NOMO-1 (cell line): ENCODE measurements at regions not wholly inside any gene's neighbourhood (a gene's known extent, or its start where the extent isn't known, plus 50 kb on each side); places are given as distances from the start of the nearest gene placed in this dataset.

Experiments used
- DNase-seq, 2 experiments: peaks; one replicate each; lab custom pipeline; 2025; ENCODE audit not compliant: unreplicated experiment in 2 of 2; lab: John Stamatoyannopoulos, UW

DNA sequence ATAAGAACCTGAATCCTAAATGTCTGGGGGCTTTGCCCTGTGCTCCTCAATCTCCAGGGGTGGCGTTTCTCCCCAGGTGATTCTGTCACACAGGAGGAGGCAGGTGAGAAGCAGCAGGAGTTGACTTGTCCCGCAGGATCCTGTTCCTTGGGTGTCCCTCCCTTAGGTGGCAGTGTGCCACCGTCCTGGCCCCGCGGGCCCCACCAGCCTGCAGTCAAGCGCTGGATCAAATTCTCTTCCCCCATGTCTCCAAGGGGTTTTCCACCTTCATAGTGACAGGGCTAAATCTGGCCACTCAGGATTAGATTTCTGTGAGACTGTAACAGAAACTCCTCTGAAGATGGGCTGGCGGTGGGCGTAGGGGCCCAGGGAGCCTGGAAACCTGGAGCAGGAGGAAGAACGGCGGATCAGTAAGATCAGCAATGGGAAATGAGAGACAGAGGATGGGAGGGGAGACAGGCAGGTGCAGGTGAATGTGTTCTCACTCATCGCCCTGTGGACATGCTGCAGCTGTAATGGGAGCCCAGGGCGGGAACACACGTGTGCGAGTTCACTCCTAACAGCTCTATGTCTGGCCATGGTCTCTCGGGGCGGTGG is 329.2 kb upstream of the COBL start:
- DNase-seq: no peak

DNA sequence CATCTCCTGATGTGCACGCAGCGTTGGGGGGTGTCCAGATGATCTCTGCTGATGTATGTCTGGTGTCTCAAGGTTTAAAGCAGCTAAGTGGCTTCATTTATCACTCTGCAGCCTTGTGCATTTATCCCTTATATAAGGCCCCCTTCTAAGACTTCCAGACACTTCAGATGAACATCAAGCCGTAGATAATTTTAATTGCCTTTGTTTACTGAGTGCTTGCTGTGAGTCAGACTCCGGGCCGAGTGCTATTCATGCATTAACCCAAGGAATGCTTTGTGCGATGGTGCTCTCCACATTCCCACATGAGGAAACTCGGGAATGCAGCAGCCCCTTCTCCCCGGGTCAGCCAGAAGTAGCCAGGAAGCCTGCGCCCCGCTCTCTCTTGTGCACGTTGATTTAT is 328.6 kb upstream of the COBL start:
- DNase-seq: no peak

DNA sequence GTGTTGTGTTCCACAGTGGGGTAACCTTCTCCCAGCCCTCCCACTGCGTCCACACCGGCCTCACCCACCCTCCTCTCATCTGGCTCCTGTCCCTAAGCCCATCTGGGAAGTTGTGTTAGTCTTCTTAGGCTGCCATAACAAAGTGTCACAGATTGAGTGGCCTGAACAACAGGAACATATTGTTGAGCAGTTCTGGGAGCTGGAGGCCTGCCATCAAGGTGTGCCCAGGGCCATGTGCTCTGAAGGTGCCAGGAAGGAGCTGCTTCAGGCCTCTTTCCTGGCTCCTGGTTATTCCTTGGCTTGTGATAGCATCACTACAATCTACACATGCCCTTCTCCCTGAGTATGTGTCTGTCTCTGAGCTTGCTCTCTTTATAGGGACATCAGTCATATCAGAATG is 327.6 kb upstream of the COBL start:
- no peak for DNase-seq

DNA sequence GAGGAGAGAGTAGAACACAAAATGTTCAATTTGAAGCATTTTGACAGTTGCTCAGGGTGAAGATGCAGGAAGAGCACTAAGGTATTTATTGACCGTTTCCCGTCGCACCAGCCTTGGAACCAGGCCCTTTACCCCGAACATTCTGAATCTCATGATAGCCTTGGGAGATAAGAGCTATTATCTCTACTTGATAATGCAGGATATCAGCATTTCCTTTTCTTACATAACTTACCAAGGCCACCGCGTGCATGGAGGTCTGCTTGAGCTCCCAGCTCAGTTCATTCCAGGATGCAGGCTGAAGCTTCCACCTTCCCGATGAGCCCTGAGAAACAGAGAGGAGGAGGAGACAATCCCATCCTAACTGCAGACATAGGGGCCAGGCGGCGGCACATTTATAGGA is 324.2 kb upstream of the COBL start:
- DNase-seq: no peak

DNA sequence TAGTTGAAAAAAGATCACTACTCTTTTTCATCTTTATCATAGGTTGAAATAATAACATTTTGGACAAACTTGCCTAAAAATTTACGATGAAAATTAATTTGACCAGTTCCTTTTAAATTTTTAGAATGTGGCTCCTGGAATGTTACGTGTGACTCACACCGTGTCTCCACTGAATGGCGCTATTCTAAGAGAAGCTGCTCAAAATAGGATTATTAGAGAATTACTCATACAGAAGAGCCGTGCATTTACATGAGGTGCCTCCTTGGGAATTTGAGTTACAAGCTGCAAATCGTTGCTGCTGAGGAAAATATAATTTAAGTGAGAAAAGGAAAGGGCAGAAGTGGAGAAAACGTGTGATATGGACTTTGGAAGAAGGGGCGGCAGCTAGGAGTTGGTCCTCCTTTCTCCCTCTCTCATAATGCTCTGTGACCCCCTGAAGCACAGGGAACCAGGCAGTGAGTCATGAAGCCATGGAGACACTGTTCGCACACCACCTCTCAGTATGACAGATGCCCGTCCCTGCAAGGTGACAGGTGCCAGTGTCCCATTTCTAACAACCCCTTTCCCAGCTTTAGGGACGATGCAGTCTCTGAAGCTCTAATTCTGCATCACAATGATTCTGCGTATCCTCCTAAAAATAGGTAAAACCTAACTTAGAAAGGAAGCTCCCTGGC is 323.2 kb upstream of the COBL start:
- no peak for DNase-seq

DNA sequence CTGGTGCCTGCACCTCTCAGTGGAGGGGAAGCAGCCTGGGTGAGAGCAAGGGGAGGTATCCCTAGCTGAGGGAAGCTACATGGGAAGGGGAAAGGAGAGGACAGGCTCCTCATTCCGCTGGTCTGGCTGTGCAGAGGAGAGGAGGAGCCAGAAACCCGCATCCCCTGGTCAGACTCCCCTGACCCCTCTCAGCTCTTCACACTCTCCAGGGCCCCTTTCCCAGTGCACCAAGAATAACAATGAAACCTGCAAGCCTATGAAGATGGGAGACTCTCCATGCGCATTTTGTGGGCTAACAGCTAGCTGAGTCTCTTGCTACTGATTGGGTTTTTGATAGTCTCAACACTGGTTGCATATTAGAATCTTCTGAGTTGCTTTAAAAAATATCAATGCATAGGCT is 319.9 kb upstream of the COBL start:
- DNase-seq: no peak

DNA sequence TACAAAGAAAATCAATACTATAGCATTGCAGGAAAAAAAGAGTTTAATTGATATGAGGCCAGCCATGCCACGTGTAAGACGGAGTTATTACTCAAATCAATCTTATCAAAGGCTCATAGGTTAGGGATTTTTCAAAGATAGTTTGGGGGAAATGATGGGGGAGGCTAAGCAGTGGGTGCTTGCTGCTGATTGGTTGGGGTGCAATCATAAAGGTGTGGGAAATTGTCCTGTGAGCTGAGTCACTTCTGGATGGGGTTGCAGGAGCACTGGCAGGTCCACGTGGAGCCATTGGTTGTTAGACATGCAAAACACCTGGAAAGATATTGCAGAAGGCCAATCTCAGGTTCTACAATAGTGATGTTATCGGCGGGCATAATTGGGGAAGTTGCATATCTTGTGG is 319.2 kb upstream of the COBL start:
- DNase-seq: no peak

DNA sequence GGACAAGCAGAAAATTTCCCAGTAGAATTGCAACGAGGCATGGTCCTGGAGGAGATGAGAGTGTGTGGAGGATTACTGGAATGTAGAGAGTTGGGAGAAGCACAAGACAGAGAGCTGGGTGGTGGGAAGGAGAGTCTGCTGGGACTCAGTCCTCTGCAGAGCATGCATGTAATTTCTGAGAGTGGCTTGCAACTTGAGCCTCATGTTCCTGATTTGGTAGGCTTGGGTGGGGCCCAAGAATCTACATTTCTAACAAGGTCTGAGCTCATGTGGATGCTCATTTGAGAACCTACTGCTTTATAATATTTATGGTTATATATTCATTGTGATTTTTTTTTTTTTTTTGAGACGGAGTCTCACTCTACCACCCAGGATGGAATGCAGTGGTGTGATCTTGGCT is 317.9 kb upstream of the COBL start:
- no peak for DNase-seq

DNA sequence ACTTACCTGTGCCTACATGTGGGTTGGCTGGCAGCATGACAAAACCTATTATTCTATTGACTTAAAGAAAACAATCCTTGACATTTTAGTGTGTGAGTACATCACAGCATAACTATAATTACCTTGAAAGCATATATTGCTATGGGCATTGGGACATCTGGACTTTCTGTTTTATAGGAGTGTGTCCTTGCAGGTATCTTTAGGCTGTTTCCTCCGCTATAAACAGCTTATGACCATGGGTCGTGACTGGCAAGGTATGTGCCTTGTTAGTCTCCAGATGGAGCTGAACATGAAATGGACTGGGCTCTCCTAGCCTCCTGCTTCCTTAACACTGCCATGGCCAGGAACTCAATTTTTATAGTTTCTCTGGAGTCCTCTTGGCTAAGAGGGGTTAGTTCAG is 317.4 kb upstream of the COBL start:
- DNase-seq: no peak

DNA sequence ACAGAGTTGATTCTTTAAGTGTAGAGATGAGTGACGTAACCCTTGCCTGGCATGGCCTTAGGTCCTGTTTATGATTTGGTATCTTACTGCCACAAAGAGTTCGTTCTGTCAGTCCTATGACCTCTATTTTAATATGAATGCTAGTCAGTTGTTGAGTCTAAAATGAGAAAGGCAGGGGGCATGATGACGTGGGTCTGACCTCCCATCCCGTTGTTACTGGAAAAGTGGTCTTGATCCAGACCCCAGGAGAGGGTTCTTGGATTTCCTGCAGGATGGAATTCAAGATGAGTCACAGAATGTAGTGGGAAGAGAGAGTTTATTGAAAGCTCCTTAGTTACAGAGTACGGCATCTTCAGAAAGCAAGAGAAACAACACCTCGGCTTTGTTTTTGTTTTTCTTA is 317.0 kb upstream of the COBL start:
- DNase-seq: no peak

DNA sequence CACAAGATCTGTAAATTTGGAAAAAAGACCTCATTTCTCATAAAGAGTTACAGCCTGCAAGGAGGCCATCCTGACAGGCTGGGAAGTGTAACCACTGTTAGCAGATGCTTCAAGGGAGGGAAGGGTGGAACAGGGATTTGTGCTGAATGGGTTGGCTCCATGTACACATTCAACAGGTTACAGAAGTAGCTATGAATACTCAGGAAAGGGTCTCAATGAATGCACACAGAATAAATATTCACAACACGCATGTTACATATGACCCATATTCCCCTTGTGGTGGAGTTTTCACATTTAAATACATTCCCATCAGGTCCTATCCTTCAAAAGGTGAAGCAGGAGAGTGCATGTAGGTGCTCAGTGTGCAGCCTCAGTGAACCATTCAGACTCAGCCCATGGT is 316.4 kb upstream of the COBL start:
- DNase-seq: no peak

DNA sequence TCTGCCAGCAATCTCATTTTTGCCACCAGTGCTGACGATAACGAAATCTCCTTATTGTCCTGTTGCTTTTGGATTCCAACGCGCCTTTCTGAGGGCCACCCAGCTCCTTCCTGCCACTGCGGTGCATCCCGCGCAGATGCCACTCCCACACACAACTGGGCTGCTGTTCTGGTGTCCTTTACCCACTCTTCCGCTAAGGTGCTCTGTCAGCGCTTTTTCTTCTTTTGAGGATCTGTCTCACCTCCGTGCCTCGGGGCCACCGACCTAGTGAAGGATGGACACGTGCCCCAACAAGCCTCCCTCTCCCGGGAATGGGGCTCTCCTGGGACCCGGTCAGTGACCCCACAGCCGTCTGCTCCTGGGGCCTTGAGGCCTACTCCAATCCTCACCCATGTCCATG is 314.3 kb upstream of the COBL start:
- DNase-seq: no peak

DNA sequence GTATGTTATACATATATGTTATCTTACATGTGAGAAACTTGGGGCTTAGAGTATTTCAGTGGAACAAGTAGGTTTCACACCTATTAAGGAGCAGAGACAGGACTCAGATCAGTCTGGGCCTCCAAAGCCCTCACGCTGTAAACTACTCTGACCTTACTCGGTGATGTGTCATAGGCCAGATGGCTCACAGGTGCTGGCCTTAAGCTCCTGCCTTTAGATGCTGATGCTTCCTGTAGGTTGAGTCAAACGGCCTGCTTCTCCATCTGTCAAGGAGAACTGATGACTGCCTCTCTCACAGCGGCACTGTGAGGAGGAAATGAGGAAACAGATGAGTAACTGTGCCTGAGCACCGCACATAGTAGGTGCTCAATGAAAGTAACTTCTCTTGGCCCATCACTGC is 312.6 kb upstream of the COBL start:
- no peak for DNase-seq

DNA sequence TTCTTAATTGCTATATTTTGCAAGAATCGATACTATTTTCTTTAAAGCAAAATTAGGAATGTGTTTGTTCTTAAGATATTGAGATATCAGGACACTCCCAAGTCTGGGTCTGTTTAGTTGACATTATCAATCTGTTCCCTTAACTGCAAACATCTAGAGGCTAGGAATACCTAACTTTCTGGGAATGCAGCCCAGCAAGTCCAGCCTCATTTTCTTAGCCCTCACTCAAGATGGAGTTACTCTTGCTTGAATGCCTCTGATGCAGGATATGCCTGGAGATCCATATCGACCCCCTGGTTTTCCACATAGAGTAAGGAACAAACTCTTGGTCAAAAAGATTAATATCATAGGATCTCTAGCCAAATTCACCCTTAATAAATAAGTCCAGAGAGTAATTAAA is 305.3 kb upstream of the COBL start:
- no peak for DNase-seq

DNA sequence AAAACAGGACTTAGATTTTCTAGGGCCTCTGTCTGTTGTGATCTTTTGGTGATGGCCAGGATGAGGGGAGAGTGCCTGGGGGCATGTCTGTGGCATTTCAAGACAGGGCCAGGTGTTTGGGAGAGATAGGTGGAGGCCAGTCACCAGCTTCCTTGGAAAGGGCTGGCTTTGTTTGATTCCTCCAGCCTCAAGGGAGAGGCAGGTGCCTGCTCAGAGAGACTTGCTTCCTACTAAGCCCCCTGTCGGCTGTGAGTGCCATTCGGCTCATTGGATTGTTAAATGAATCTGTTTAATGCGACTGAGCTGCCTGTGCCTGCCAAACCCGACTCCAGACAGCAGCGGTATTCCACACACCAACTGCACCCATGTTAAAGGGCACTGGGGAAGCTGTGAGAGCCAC is 304.1 kb upstream of the COBL start:
- no peak for DNase-seq

DNA sequence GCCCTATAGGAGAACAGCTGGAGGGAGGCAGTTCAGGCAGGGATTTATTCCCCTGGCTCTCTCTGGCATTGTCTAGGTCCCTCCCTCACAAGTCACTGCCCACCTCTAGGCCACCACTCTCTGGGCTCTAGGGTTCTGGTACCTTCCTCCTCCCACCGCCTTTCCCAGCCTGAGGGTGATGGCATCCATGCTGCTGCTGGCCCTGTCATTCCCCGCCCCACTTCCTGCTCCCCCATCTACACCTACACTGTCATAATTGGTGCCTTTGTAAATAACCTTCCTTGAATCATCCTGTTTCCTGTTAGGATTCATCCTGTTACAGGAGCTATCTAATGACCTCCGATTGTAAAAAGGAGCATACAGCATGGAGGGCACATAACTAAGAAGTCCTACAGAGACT is 303.3 kb upstream of the COBL start:
- no peak for DNase-seq

DNA sequence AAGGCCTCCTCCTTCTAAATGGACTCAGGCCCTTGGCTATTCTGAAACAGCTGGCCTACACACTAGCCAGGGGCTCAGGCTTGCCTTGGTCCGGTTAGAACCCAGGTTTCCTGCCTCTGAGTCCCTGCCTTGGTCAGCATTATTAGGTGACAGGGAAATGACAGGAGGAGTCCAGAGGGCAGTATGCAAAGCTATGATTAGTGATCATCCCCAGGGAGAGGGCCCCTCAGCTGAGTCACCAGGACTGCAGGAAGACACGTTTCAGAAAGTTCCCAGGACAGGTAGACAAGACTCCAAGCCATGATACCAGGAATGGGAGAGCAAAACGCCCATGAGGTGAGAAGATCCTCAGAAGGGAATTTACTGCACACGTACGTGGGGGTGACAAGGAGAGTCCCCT is 301.1 kb upstream of the COBL start:
- no peak for DNase-seq

DNA sequence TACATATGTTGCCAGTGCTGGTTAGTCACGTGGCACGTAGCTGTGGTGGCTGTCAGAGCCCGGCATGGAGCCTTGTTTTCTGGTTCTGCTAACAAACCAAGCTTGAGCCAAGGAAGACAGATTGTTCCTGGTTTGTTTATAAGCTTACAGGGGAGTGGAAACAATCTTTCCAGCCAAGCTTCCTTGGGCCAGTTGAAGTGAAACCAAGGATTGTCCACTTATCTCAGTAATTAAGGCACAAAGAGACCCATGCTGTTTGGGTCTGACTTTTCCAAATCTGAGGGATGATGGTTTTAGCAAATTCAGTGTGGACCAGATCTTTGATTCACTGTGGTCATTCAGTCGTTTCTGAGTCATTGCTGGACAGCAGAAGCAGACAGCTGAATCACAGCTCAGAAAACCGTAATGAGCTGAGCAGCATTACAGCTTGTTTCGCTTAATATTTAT is 297.3 kb upstream of the COBL start:
- DNase-seq: no peak

DNA sequence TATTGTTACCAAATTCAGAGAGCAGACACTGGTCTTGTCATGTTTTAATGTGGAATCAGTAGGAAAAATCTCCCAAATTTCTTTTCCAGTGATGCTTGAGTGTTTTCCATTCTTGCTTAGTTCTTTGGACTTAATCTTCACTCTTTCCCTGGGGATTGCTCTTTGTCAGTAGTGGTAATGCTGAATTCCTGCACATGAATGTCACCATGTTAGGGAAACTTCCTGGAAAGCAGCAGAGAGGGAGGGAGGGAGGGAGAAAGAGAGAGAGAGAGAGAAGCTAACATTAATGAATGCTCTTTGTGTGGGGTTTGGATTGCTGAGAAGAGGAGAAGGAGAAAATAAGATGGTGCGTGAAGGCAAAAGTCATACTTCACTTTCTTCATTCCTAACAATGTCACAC is 295.3 kb upstream of the COBL start:
- no peak for DNase-seq

DNA sequence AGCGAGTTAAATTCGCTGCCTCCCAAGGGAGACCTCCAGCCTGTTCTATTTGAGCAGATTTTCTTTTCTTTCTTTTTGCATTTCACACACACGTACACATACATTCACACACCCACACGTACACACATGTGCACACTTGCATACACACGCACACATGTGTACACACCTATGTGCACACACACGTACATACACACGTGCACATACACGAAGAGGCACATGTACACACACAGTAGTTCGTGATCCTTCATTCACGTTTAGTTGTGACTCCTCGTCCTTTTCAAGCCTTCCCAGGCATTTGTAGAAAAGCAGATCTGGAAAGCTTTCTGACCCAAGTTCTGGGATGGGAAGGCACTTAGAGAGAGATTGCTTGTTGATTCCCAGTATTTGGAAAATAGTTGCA is 290.8 kb upstream of the COBL start:
- no peak for DNase-seq

DNA sequence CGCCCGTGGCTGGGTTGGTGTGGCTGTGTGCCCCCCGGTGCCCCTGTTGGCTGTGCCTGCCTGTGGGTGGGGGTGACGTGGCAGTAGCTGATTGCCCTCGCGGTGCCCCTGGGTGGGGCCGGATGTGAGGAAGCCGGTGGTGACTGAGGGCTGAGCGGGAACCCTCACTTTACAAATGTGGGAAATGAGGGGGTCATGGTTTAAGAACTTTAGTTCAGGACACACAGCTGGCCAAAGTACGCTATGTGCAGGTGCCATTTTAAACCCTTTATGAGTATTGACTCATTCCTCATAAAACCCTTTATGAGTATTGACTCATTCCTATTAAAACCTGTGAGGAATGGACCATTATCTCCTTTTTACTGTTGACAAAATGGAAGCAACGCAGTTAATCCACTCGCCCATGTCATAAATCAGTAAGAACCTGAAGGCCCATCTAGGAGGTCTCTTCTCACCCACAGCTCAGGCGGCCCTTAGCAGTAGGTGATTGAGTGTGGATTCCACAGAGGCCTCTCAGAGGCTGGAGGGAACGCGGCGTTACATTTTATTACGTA is 290.1 kb upstream of the COBL start:
- no peak for DNase-seq

DNA sequence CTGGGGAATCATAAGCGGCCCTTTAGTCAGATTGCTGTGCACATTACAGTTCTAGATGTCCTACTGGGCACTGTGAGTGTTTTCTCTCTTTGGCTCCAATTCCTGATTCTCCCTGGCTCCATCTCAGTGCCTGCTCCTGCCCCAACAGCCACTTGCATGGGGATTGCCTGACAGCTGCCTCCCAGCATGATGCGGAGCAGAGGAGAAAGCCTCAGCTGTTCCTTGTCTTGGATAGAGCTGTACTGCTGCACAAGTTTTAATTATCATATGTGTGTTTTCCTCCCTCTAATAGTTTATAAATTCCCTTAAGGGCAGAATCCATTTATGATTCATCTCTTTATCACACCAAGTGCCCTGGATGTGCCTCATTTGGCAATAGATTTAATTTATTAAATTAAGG is 285.8 kb upstream of the COBL start:
- DNase-seq: no peak

DNA sequence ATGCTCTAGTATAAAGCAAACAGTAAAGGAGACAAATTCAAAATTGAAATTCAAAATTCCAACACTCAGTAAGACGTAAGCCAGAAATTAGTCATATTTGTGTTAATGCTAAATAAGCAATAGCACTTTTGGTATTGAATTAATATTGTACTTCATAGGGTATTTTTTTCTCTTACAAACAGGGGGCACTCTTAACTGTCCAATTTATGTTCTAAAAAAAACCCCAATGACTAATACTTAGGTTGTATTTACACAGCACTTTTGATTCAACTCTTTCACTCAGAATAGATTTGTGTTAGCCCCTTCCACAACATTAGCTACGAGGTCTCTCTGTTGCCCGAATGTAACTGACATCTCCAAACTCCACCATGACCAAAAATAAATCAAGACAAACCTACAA is 284.9 kb upstream of the COBL start:
- no peak for DNase-seq
